GM18907 (cell line): ENCODE measurements at regions not wholly inside any gene's neighbourhood (a gene's known extent, or its start where the extent isn't known, plus 50 kb on each side); places are given as distances from the start of the nearest gene placed in this dataset.
A peak's percentile ranks its signal among the peaks of the same experiment; 100 is the strongest.
"Not testable (repeated sequence)": the region's sequence is repeated elsewhere in the genome, so short reads cannot be mapped to it uniquely, and the experiment has no call there.

Experiments used
- ATAC-seq: cut with Tn5 transposase; IDR thresholded peaks from one replicate; pipeline ENCODE4 v1.9.1; 2021; ENCODE audit warnings: mild to moderate bottlenecking, moderate library complexity; ENCODE audit not compliant: unreplicated experiment

DNA sequence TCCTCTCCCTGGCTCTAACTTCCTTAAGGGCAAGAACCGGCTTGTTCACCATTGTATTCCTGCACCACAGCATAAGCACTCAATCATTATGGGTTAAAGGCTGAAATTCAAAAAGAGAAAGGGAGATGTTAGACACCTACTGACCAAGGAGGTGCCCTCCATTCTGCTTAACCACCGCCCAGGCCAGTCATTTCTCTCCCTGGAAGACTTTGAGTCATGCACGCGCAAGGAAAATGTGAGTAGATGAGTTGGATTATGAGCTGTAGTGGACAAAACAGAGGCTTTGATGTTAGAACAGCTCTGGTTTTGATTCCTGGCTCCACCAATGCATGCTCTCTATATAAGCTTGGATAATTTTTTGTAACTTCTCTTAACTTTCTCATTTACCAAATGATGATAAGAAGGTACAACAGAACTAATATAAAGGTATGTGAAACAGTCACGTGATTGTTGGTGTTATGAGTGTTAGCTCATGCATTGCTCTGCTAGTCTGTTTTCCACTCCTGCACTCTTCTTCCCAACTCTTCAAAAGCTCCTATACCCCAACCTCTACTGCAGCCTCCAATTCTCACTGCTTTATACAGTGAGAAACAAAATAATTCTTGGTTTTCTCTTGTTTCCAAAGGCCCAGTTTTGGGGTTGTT, 148.4 kb upstream of the ATP11B start:
- ATAC-seq: no peak

DNA sequence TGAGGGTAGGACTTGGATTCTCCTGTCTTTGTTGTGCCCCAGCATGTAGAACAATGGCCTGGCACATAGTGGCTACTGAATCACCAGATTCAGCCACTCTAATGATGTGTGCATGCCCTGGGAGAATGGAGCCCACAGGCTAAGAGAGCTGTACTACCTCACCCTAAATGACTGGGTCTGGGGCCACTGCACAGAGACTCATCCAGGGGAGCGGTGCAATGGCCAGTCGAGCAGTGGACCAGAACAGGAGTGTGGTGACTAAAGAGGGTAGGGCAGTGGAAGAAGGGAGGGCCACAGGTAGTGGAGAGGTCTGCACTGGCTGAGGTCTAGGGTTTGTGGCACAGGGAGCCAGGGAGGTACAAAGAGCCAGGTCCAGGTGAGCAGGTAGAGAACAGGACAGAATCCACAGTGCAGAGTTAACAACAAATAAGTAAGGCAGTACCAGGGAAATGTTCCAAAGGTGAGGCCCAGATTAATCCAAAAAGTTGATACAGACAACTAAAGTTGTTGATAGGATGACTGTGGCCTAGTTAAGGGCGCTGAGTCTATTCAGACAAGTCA, 142.7 kb upstream of the ATP11B start:
- no peak for ATAC-seq

DNA sequence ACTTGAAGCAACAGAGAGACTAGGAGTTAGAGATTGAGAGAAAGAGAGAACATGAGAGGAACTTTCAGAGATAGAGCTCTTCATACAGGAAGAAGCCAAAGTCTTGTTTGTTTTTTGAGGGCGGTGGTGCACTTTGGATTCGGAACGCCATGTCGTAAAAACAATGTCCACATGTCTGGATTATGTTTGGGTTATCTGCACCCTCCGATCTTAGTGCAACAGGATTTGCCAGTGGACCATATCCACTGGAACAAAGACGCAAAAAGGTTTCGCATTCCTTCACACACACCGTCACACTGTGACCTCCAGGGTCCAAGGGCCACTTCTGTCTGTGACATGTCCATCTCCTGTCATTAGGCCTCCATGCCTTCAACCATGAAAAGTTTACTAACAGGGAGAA, 141.8 kb upstream of the ATP11B start:
- ATAC-seq: no peak

DNA sequence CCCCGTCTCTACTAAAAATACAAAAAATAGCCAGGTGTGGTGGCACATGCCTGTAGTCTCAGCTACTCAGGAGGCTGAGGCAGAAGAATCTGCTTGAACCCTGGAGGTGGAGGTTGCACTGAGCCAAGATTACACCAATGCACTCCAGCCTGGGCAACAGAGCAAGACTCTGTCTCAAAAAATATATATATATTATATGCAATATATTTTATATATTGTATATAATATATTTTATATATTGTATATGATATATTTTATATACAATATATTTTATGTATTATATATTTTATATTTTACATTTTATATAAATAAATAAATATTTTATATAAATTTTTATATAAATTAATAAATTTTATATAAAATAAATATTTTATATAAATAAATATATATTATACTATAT, 140.2 kb upstream of the ATP11B start:
- not testable (repeated sequence) for ATAC-seq

DNA sequence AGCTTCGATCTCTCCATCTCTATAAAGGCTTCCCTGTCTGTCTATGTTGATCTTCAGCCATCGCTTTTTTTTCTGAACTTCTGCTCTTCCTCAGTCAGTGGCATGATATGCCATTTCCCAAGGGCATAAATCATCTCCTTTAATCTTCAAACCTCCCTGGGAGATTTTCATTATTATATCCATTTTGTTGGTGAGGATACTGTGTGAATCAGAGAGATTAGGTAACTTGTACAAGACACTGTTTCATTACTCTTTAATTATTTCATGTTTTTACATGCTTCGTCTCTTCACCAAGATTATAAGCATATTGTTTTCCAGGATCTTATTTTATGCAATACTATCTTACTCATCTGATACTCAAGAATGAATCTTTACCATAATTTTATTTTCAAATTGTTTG, 124.8 kb upstream of the ATP11B start:
- ATAC-seq: no peak

DNA sequence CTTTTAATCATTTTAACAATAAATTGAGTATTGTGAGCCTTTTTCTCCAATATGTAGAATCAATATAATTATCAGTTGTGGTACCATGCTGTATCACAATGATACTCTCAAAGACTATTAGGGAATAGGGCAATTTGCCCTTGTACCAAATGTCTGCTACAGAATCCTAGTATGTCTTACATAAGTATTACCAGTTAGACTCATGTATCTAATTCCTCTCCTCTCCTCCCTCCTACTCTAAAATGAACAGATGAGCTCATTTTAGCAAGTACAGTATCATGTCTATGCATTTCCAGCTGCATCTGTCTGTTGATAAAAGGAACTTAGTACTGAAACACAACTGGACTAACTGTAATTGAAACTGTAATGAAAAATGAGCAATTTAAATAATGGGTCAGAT, 124.3 kb upstream of the ATP11B start:
- no peak for ATAC-seq

DNA sequence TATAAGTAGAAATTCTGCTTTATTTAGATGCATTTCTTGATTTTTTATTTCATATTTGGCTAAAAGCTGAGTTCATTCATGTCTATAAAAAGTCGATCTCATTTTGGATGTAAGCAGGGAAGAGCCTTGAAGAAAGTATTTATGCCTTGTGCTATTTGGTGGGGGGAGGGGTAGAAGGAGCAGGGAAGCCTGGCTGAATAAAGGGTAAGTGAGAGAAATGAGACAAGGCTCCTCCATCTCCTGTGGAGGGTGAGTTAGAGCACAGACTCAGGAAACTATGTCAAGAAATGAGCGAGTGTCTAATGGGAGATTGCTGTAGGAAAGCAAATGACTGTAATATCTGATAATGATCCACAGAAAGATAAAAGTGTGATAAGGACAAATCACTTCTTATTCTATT, 121.8 kb upstream of the ATP11B start:
- no peak for ATAC-seq

DNA sequence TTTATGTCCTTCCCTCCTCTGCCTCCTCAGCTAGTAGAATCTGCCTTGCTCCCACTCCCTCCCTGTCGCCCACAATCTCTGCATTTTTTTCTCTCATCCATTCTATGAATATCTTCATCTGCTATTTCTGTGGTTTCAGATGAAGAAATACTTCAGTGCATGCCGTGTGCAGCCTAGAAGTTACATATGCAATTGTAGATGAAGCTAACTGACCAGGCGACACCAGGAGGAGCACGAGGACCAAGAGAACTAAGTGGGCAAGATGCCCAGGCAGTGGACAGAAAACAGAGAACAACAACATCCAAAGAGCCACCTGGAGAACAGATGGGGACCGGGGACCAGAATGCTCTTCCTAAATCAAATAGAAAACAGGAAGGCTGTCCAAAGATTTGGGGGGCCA, 121.4 kb upstream of the ATP11B start:
- no peak for ATAC-seq

DNA sequence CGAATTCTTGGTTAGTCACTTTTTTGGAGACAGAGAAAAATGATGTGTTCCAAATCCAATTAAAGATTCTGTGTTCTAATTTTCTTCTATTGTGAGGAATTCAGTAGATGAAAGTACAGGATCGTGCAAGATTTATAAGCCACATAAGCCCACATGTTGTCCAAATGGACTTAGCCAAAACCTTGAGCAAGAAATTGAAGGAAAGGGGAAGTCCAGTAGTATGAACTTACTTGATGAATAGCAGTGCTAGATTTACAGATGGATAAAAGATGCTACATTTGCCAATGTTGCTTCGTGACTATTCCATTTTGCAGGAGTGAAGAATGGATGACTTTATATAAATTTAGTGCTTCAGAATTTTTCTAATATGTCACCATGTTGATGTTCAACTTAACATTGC, 120.0 kb upstream of the ATP11B start:
- no peak for ATAC-seq

DNA sequence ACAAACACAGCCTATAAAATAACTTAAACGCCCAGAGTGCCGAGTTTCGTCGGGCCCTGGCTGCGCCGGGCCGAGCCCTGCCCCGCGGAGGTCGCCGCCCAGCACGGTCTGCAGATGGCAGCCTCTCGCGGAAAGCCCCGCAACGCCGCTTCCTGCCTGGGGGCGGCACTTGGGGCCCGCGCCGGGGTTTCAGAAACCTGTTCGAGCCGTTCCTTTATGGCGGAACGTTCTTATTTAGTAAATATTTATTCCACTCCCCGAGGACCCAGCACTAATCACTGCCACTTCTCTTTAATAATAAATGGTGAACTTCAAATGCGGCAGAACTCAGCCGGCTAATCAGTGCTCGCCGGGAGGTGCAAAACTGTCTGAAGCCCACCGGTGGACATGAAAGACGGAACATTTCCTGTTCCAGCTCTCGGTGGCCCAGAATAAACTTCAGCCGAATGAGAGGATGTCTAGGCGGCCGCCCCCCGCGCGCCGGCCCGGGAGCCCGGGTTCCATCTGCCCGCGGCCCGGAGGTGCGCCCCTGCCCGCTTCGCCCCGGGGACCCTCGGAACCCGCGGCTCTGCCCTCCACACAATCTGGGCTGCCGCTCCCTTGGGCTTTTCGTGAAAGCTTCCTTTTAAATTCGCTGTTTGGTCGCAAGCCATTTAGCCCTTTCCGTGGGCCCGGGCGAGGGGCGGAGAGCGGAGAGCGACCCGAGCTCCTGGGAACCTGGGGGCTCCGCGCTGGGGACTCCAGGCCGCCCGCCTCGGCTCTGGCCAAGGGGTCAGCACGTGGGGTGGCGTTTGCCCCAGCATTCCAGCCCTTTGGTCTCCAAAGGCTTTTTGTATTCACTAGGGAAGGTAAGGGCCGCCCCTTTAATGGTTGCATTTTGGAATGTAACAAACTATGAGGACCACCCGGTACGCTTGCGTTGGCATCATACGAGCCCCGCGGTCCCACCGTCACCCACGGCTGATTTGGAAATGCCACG, 110.8 kb upstream of the ATP11B start:
- ATAC-seq: peak; percentile 95

DNA sequence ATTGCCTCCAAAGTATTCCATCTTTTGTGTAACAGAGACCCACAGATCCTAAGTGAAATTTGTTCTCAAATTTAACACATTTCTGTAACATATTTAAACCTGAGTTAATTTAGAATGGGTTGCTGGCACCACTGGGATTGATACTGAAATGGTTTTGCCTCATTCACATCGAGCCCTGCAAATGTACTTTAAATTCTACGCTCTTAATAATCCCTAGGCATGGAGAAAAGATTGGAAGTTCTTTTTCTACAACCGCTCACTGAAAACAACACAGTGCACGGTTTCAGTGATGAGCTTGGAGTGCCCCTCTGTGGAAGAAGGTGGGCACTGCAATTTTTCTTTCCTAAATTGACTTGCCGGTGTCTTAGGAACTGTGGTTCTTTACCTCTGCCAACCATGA, 109.9 kb upstream of the ATP11B start:
- peak; percentile 70 for ATAC-seq

DNA sequence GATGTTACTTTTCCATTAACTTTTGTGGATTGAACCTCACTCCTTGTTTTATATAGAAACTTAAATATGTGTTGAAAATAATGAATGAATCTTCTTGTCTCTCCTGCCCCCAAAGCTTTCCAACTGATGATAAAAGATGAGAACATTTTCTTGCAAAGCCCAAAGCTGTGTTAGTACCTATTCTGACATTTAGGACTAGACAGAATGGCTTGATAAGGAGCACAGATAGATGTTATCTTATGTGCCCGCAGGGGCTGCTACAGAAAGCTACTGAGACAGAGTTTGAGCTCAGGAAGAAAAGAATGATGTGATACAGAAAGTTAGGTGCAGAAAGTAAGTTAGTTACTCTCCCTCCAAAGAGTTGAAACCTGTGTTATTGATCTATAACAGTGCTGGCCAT, 109.4 kb upstream of the ATP11B start:
- no peak for ATAC-seq

DNA sequence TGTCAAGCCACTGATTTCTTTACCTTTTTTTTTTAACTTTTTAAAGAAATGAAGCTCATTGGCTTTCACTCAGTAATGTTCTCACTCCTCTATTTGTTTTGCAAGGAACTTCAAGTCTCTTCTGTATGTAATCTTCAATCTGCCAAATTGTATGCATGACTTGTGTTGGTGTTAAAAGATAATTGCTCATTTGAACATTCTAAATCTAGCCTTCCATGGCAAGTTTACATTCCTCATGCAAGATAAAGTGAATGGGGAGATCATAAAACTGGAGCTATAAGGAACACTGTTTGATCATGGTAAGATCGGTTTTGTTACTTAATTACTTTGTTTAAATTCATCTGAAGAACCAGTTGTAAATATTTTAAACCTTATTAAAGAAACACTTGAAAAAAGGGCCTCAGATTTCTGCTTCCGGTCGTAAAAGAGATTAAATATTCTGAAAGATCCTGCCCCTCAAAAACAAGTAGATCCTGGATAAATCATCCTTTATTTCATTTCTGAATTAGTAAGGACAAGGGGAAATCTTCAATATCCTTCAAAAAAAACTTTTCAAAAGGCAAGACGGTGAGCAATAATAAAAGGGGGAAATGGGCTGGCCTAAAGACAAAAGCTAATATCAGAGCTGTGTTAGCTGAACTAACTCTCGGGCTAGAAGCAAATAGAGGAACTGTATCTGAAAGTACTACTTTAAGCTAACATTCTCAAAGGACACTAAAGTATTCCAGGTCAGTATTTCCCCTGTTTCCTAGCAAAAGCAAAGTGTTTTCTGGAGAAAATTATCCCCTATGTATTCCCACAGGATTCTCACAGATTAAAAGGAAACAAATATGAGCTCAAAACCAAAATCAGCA, 107.0 kb upstream of the ATP11B start:
- no peak for ATAC-seq

DNA sequence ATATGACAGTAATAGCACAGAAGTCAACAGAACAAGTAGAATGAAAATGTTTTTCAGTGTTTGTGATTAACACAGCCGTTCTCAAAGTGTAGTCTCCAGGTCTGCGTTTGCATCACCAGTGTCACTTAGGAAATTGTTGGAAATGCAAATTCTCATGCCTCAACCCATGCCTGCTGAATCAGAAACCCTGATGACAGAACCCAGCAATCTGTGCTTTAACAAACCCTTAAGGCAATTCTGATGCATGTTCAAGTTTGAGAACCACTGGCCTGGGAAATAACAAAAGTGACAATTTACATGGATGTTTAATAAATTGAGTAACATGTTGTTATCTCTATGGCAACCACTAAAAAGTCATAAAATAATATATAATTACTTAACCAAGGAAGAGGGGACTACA, 103.1 kb upstream of the ATP11B start:
- no peak for ATAC-seq

DNA sequence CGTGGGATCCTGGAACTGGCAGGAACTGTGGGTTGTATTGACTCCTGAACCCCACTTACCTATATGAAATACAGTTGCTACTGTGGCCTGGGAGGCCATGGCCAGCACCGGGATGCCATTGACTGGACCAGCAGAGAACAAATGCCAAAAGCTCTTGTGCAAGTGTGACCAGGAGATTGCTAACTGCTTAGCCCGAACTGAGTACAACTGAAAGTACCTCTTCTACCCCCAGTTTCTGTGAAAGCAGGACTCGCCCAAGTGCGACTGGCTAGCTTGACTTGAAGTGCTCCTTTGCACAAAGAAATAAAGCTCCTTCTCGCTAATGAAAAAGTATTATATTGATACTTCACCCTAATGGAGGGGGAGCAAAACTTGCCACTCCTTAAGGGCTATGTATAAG, 101.3 kb upstream of the ATP11B start:
- peak; percentile 94 for ATAC-seq

DNA sequence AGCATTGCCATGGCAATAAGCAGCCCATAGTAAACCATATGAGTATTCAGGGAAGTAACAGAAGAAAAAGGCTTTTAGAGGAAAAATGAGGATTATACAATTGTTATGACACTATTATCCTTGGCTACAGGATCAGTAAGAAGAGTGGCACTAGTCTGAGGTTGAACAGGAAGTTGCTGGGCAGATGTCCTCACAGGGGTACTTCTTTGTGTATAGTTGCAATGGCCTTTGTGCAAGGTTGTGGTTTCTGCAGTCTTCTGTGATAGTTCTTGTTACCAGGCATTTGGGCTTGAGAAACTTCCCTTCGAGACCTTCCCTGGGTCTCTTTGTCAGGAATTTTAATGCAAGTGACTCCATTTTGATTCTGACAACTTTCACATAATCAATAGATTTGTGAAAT, 100.6 kb upstream of the ATP11B start:
- ATAC-seq: peak; percentile 54

DNA sequence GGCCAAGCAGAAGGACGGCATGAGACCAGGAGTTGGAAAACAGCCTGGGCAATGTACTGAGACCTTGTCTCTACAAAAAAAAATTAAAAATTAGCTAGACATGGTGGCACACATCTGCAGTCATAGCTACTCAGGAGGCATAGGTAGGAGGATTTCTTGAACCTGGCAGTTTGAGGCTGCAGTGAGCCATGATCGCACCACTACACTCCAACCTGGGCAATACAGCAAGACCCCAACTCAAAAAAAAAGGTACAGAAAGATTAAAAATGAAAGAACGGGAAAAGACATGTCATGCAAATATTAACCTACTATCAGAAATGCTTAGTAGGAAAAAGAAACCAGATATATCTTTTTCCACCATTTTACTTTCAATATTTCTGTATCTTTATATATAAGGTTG, 99.6 kb upstream of the ATP11B start:
- no peak for ATAC-seq

DNA sequence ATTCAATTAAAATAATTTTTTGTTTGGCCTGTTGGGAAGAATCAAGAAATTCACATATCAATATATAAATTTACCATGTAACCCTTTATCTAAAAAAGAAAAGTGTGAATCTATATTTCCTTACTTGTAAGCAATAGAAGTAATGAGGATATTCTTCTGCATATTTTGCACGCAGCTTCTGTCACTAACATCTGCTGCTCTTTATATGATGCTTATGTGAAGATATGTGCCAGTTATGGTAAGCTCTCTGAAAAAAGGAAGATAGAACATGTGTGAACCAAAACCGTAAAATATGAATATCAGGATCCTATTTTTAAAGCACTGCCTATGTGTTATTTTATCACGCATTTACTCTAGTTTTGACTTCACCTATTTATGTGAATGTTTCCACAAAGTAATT, 96.4 kb upstream of the ATP11B start:
- no peak for ATAC-seq

DNA sequence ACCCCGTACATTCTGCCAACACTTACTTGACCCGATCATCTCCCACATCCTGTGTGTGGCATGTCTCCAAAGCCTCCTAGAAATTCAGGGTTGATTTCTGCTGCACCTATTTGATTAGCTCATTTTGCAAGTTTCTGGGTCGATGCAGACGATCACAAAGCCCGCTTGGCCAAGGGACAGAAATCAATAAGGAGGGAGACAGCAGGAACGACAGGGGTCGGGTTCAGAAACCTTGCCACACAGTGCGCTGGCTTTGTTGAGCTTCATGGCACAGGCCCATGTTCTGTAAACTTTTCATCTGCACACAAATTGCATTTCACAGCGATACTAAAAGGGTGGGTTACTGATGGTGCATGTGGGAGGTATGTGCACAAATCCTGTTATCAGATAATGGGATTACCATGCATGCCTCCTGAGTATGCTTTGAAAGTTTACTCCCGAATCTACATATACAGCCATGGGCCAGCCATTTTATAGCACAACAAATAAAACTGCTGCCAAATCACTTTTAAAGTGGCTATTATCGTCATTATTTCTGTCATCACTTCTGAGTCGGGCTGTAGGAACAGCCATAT, 95.9 kb upstream of the ATP11B start:
- no peak for ATAC-seq

DNA sequence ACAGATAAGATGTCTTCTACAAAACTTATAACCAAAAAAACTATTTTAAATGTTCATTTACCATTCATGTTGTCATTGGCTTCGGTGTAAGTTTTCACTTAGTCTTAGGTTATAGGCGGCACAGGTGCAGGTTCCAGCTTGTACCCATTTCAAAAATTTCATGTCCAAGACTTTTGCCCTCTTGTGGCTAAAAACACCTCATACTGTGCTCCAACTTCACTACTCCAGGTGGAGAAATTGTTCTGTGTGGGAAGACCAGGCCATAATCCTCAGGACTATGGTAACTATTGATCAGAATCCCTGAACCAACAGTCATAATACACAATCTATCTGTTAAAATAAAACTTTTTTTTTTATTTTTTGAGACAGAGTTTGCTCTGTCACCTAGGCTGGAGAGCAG, 95.2 kb upstream of the ATP11B start:
- ATAC-seq: no peak
